Esophagus squamous epithelium (tissue), 5 donors: ENCODE measurements at regions not wholly inside any gene's neighbourhood (a gene's known extent, or its start where the extent isn't known, plus 50 kb on each side); places are given as distances from the start of the nearest gene placed in this dataset.

Experiments
- DNase-seq: peaks from one replicate; lab custom pipeline; 2025; lab: John Stamatoyannopoulos, UW
- H3K27ac ChIP-seq, 4 donors: fragments of 200-600 bp; sonication (generic); one replicate each; pipeline ENCODE4 v1.5.1; 2016 to 2019; ENCODE audit warnings: mild to moderate bottlenecking in 1 of 4
- H3K27me3 ChIP-seq, 4 donors: fragments of 200-600 bp; sonication (generic); 1 replicate in 3 of 4; 2 replicates in 1 of 4; pipeline versions ENCODE4 v1.5.1 to v1.6.0; 2017 to 2021; ENCODE audit warnings: antibody characterized with exemption in 1 of 4
- H3K36me3 ChIP-seq, 3 donors: fragments of 200-600 bp; sonication (generic); one replicate each; pipeline ENCODE4 v1.5.1; 2016 to 2019
- H3K4me1 ChIP-seq, 3 donors: fragments of 200-600 bp; sonication (generic); one replicate each; pipeline ENCODE4 v1.5.1; 2017 to 2019
- H3K4me3 ChIP-seq, 4 donors: fragments of 200-600 bp; sonication (generic); 1 replicate in 3 of 4; 2 replicates in 1 of 4; pipeline ENCODE4 v1.5.1; 2016 to 2019; ENCODE audit warnings: mild to moderate bottlenecking in 2 of 4, moderate library complexity in 1 of 4
- H3K9me3 ChIP-seq, 3 donors: fragments of 200-600 bp; sonication (generic); one replicate each; pipeline ENCODE4 v1.5.1; 2016 to 2019
- POLR2A ChIP-seq, 4 donors: fragments of 450-650 bp; IDR thresholded peaks; one replicate each; pipeline ENCODE4 v1.6.1; 2017; ENCODE audit warnings: antibody characterized with exemption in 4 of 4, mild to moderate bottlenecking in 4 of 4, moderate library complexity in 3 of 4
- WGBS, 2 donors: methylation state at CpG; one replicate each; pipeline ENCODE4 v1.1.5; 2018; 5-methylcytosine and 5-hydroxymethylcytosine counted together
- intact Hi-C: fragments of 100-400 bp; cut with DNase I; formaldehyde crosslinking; loops from one replicate; pipeline ENCODE4 v1.15.0; 2022
- TF ChIP-seq, protein P1 (sequence below), 6 experiments: fragments of 450-650 bp in 4 of 6; fragments of 200-600 bp in 2 of 6; sonication (generic) in 2 of 6; IDR thresholded peaks; one replicate each; pipeline ENCODE4 v1.5.1; 2016 to 2019; ENCODE audit warnings: antibody characterized with exemption in 6 of 6, mild to moderate bottlenecking in 4 of 6, moderate library complexity in 4 of 6
- donor health status: DM: yes; HTN: yes; CAD: no.

DNA sequence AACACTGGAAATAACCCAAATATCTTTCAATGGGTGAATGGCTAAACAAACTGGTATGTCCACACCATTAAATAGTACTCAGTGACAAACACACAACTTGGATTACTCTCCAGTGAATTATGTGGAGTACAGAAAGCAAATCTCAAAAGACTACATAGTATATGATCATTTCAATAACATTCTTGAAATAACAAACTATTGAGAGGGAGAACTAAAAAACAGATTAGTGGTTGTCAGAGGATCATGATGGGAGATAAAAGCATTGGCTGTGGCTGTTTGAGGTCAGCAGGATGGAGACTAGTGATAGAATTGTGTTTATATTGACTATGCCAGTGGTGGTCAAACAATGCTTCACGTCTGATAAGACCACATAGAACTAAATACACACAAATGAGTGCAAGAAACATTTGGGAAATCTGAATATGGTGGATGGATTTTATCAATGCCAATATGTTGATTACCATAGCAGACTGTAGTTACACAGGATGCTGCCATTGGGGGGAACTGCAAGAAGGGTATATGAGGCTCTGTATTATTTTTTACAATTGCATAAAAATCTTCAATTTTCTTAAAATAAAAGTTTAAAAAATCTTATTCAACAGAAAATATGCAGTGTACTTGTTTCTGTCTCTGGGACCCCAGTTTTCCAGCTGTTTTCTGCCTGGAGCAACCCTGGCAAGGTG lies 242.0 kb downstream of the TBXT start:
- Histone ChIP-seq H3K27me3 (no peaks in the 10 kb centered on the region), H3K4me1 (no peaks in the 10 kb centered on the region), H3K4me3 (no peak overlapping the region), H3K27ac (no peak overlapping the region), H3K9me3 (no peaks in the 10 kb centered on the region), H3K36me3 (no peaks in the 10 kb centered on the region)
- WGBS, 2 donors = 16 to 22% methylated on average over 1 of the region's 1 CpG
- no peak for TF ChIP-seq POLR2A (IDR thresholded peaks at IDR 0.05)
- TF ChIP-seq, protein P1, sequence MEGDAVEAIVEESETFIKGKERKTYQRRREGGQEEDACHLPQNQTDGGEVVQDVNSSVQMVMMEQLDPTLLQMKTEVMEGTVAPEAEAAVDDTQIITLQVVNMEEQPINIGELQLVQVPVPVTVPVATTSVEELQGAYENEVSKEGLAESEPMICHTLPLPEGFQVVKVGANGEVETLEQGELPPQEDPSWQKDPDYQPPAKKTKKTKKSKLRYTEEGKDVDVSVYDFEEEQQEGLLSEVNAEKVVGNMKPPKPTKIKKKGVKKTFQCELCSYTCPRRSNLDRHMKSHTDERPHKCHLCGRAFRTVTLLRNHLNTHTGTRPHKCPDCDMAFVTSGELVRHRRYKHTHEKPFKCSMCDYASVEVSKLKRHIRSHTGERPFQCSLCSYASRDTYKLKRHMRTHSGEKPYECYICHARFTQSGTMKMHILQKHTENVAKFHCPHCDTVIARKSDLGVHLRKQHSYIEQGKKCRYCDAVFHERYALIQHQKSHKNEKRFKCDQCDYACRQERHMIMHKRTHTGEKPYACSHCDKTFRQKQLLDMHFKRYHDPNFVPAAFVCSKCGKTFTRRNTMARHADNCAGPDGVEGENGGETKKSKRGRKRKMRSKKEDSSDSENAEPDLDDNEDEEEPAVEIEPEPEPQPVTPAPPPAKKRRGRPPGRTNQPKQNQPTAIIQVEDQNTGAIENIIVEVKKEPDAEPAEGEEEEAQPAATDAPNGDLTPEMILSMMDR (IDR thresholded peaks at IDR 0.05) = no peak
- no peak for DNase-seq
- intact Hi-C loops = no loop called here

DNA sequence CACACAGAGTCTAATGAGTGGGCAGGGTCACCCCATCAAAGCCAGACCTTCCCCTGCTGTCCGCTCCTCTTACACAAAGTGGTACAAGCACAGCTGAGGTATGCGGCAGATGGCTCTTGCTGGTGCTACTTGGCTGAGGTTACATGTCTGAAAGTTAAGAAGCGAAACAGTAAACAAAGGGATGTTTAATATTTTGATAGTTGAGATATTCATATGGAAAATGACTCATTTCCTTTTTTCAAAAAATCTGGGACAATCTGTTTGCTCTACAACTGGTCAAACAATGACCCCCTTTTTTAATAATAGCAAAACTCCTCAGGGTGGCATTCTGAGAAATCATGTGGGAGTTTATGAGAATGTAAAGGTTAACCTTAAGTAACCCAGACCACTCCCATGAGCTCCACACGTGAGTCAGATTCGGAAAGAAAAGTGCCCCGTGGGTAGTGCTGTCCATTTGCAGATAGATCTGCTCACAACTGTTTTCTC lies 245.3 kb downstream of the TBXT start:
- no peaks in the 10 kb centered on the region for H3K27me3 ChIP-seq
- H3K27ac ChIP-seq = no peak overlapping the region
- H3K9me3 ChIP-seq = no peaks in the 10 kb centered on the region
- intact Hi-C loops = no loop called here
- no peaks in the 10 kb centered on the region for H3K36me3 ChIP-seq
- H3K4me3 ChIP-seq = no peak overlapping the region
- no peak for DNase-seq
- 44 to 48% methylated on average over 5 to 6 of the region's 6 CpGs for WGBS, 2 donors
- no peak for TF ChIP-seq POLR2A (IDR thresholded peaks at IDR 0.05)
- TF ChIP-seq, protein P1 (IDR thresholded peaks at IDR 0.05) = no peak
- H3K4me1 ChIP-seq = no peaks in the 10 kb centered on the region

DNA sequence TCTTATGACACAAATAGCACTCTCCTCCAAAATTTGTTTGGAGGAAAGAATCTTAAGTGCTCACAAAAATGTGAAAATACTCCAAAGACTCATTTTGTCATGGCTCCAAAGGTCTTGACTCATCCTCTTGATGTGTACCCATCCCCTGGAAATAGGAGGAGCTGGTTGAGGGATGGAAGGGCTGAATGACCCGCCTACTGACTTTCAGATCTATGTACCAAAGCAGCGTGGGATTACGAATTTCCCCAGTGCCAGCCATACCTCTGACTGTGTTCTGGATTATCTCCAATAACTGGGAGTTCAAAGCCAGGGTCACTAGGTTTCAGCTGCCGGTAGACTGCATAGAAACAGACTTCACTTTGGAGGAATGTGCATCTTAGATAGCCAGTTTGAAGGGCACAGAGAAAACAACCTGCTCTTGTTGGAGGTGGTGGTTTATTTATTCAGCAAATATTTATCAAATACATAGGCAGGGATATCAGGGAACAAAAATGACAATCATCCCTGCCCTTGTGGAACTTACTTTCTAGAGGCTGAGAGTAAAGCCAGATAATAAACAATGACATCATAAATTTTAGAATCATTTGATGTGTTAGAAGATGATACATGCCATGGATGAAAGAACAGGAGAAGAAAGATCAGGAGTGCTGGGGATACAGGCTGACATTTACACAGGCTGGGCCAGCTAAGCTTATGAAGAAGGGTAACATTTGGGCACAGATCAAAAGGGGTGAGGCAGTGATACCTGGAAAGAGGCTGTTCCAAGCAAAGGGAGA lies 246.6 kb downstream of the TBXT start:
- H3K27ac ChIP-seq = no peak overlapping the region
- no peaks in the 10 kb centered on the region for H3K27me3 ChIP-seq
- WGBS, 2 donors = 35 to 68% methylated on average over 4 of the region's 4 CpGs
- no peaks in the 10 kb centered on the region for H3K4me1 ChIP-seq
- H3K36me3 ChIP-seq = no peaks in the 10 kb centered on the region
- intact Hi-C loops = no loop called here
- DNase-seq = no peak
- TF ChIP-seq POLR2A (IDR thresholded peaks at IDR 0.05) = no peak
- TF ChIP-seq, protein P1 (IDR thresholded peaks at IDR 0.05) = no peak
- no peaks in the 10 kb centered on the region for H3K9me3 ChIP-seq
- no peak overlapping the region for H3K4me3 ChIP-seq

DNA sequence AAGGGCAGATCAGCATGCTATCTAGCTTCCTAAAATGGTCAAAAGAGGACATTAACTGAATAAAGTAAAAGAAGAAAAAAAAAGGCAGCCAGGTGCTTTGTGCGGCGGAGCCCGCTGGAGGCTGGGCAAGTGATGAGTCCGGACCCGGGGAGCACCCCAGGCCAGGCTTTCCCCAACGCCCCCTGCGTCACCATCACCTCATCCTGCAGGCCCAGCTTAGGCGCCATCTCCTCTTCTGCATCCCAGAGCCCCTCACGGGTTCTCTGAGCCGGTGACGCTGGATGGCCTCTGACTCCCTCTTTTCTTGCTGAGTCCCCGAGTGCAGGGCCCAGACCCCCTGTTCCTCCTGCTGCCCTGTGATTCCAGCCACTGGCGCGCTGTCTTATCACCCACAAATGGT lies 250.1 kb downstream of the TBXT start:
- WGBS, 2 donors = 83 to 90% methylated on average over 11 to 14 of the region's 14 CpGs
- no peak for DNase-seq
- no peaks in the 10 kb centered on the region for H3K4me1 ChIP-seq
- no peaks in the 10 kb centered on the region for H3K9me3 ChIP-seq
- TF ChIP-seq, protein P1 (IDR thresholded peaks at IDR 0.05) = no peak
- no peak for TF ChIP-seq POLR2A (IDR thresholded peaks at IDR 0.05)
- H3K27me3 ChIP-seq = no peaks in the 10 kb centered on the region
- no peaks in the 10 kb centered on the region for H3K36me3 ChIP-seq
- intact Hi-C loops = no loop called here
- H3K27ac ChIP-seq = no peak overlapping the region
- H3K4me3 ChIP-seq = no peak overlapping the region
